Esophagus mucosa (tissue), 1 donor: ENCODE measurements at regions not wholly inside any gene's neighbourhood (a gene's known extent, or its start where the extent isn't known, plus 50 kb on each side); places are given as distances from the start of the nearest gene placed in this dataset.
"Not testable (repeated sequence)": the region's sequence is repeated elsewhere in the genome, so short reads cannot be mapped to it uniquely, and the experiment has no call there.

ENCODE experiments used
- ATAC-seq: fragments of 200-7000 bp; cut with Tn5 transposase; one replicate; pipeline ENCODE4 v1.9.1; 2020
- donor health status: DM: yes; HTN: yes; CAD: no.

GRCh38 chr3:193805448-193805847 is 212.4 kb downstream of the OPA1 start:
- ATAC-seq: peak; percentile 68

- ATAC-seq: no peak
Measured at GRCh38 chr3:193808317-193808716, 215.3 kb downstream of the OPA1 start.

- no peak for ATAC-seq
Measured at GRCh38 chr3:193809106-193809505, 216.1 kb downstream of the OPA1 start.

- ATAC-seq: no peak
Measured at GRCh38 chr3:193812078-193812725, 219.2 kb downstream of the OPA1 start.

- ATAC-seq: no peak
Measured at GRCh38 chr3:193812791-193813500, 219.9 kb downstream of the OPA1 start.

- ATAC-seq: no peak
Measured at GRCh38 chr3:193813501-193813830, 220.5 kb downstream of the OPA1 start.

- ATAC-seq: no peak
Measured at GRCh38 chr3:193814166-193814892, 221.3 kb downstream of the OPA1 start.

GRCh38 chr3:193815246-193816027 is 222.4 kb downstream of the OPA1 start:
- no peak for ATAC-seq

- no peak for ATAC-seq
Measured at GRCh38 chr3:193816028-193816395, 223.0 kb downstream of the OPA1 start.

GRCh38 chr3:193816656-193817311 is 223.8 kb downstream of the OPA1 start:
- ATAC-seq: peak; percentile 64

- no peak for ATAC-seq
Measured at GRCh38 chr3:193819117-193820010, 226.4 kb downstream of the OPA1 start.

GRCh38 chr3:193821151-193821668 is 228.2 kb downstream of the OPA1 start:
- no peak for ATAC-seq

- no peak for ATAC-seq
Measured at GRCh38 chr3:193822492-193823212, 229.6 kb downstream of the OPA1 start.

- ATAC-seq: not testable (repeated sequence)
Measured at GRCh38 chr3:193823213-193823605, 230.2 kb downstream of the OPA1 start.

- ATAC-seq: no peak
Measured at GRCh38 chr3:193824365-193824764, 231.4 kb downstream of the OPA1 start.

- no peak for ATAC-seq
Measured at GRCh38 chr3:193825617-193826016, 232.6 kb downstream of the OPA1 start.

GRCh38 chr3:193826159-193826795 is 233.3 kb downstream of the OPA1 start:
- ATAC-seq: no peak

GRCh38 chr3:193827040-193827669 is 234.1 kb downstream of the OPA1 start:
- no peak for ATAC-seq

- ATAC-seq: no peak
Measured at GRCh38 chr3:193827871-193828270, 234.9 kb downstream of the OPA1 start.

- ATAC-seq: peak; percentile 59
Measured at GRCh38 chr3:193828477-193828876, 235.5 kb downstream of the OPA1 start.
